ENCODE measurements at regions not wholly inside any gene's neighbourhood (a gene's known extent, or its start where the extent isn't known, plus 50 kb on each side); places are given as distances from the start of the nearest gene placed in this dataset.

- Histone ChIP-seq H3K23ac (ENCODE audit: low read depth, low read length, poor library complexity) (no peak overlapping the region), H2BK120ac (ENCODE audit: low read depth, low read length) (no peak overlapping the region), H2AFZ (ENCODE audit: low read length) (no peak overlapping the region), H2BK15ac (ENCODE audit: low read length) (no peak overlapping the region), H3K18ac (ENCODE audit: low read length) (no peak overlapping the region), H3K4me1 (ENCODE audit: control insufficient read depth in 2 of 2, insufficient read depth in 1 of 2, low read depth in 1 of 2, low read length in 2 of 2) (no peaks in the 10 kb centered on the region), H3K4me2 (ENCODE audit: insufficient read depth, low read length, poor library complexity, severe bottlenecking) (no peak overlapping the region), H3K9me3 (replicated peaks in 1 of 2; ENCODE audit: control insufficient read depth in 2 of 2, insufficient read depth in 1 of 2, low read depth in 1 of 2, low read length in 2 of 2) (no peaks in the 10 kb centered on the region), H2AK5ac (ENCODE audit: low read depth, low read length) (no peak overlapping the region), H2BK12ac (ENCODE audit: low read length) (no peak overlapping the region), H4K91ac (ENCODE audit: low read depth, low read length, poor library complexity) (no peak overlapping the region), H4K8ac (ENCODE audit: low read depth, low read length) (no peak overlapping the region), H3K14ac (ENCODE audit: low read length) (no peak overlapping the region), H2BK5ac (ENCODE audit: low read length) (no peak overlapping the region), H3K79me1 (ENCODE audit: low read depth, low read length) (no peaks in the 10 kb centered on the region), H3K27me3 (ENCODE audit: control insufficient read depth in 3 of 3, insufficient read depth in 3 of 3, low read depth in 1 of 3, low read length in 3 of 3) (no peaks in the 10 kb centered on the region), H3K9ac (ENCODE audit: low read depth, low read length, poor library complexity) (no peak overlapping the region), H3K36me3 (replicated peaks in 1 of 2; ENCODE audit: control insufficient read depth in 2 of 2, insufficient read depth in 2 of 2, low read length in 2 of 2) (no peaks in the 10 kb centered on the region), H3K4me3 (ENCODE audit: low read length in 2 of 2) (no peak overlapping the region), H3K27ac (replicated peaks; ENCODE audit: low read length) (no peak overlapping the region), H3K4ac (ENCODE audit: low read length) (no peak overlapping the region)
- DNase-seq (ENCODE audit: low spot score) = no peak
- 100% methylated on average over 1 of the region's 5 CpGs; no CpG with 5 or more reads in 1 of the 2 donors for WGBS, 2 donors (ENCODE audit: extremely low coverage in 2 of 2, insufficient read length in 2 of 2, insufficient replicate concordance in 1 of 2)
Observed at GRCh38 chr10:35722226-35722625, 80.1 kb upstream of the FZD8 start.

GRCh38 chr10:35720366-35720765 lies 78.3 kb upstream of the FZD8 start:
- Histone ChIP-seq H2BK12ac (ENCODE audit: low read length) (no peak overlapping the region), H3K23ac (ENCODE audit: low read depth, low read length, poor library complexity) (no peak overlapping the region), H3K4ac (ENCODE audit: low read length) (no peak overlapping the region), H2BK120ac (ENCODE audit: low read depth, low read length) (no peak overlapping the region), H2AK5ac (ENCODE audit: low read depth, low read length) (no peak overlapping the region), H2BK15ac (ENCODE audit: low read length) (no peak overlapping the region), H3K79me1 (ENCODE audit: low read depth, low read length) (no peaks in the 10 kb centered on the region), H3K18ac (ENCODE audit: low read length) (no peak overlapping the region), H4K91ac (ENCODE audit: low read depth, low read length, poor library complexity) (no peak overlapping the region), H3K27me3 (ENCODE audit: control insufficient read depth in 3 of 3, insufficient read depth in 3 of 3, low read depth in 1 of 3, low read length in 3 of 3) (no peaks in the 10 kb centered on the region), H3K4me1 (ENCODE audit: control insufficient read depth in 2 of 2, insufficient read depth in 1 of 2, low read depth in 1 of 2, low read length in 2 of 2) (no peaks in the 10 kb centered on the region), H4K8ac (ENCODE audit: low read depth, low read length) (no peak overlapping the region), H2AFZ (ENCODE audit: low read length) (no peak overlapping the region), H3K9ac (ENCODE audit: low read depth, low read length, poor library complexity) (no peak overlapping the region), H3K14ac (ENCODE audit: low read length) (no peak overlapping the region), H3K36me3 (replicated peaks in 1 of 2; ENCODE audit: control insufficient read depth in 2 of 2, insufficient read depth in 2 of 2, low read length in 2 of 2) (no peaks in the 10 kb centered on the region), H3K27ac (replicated peaks; ENCODE audit: low read length) (no peak overlapping the region), H3K4me2 (ENCODE audit: insufficient read depth, low read length, poor library complexity, severe bottlenecking) (no peak overlapping the region), H3K4me3 (ENCODE audit: low read length in 2 of 2) (no peak overlapping the region), H3K9me3 (replicated peaks in 1 of 2; ENCODE audit: control insufficient read depth in 2 of 2, insufficient read depth in 1 of 2, low read depth in 1 of 2, low read length in 2 of 2) (no peaks in the 10 kb centered on the region), H2BK5ac (ENCODE audit: low read length) (no peak overlapping the region)
- WGBS, 2 donors (ENCODE audit: extremely low coverage in 2 of 2, insufficient read length in 2 of 2, insufficient replicate concordance in 1 of 2) = no CpG with 5 or more reads among the region's 2 CpGs
- DNase-seq (ENCODE audit: low spot score) = no peak

GRCh38 chr10:35716776-35717175 lies 74.7 kb upstream of the FZD8 start:
- WGBS, 2 donors (ENCODE audit: extremely low coverage in 2 of 2, insufficient read length in 2 of 2, insufficient replicate concordance in 1 of 2) = no CpG with 5 or more reads among the region's 1 CpG
- Histone ChIP-seq H2BK5ac (ENCODE audit: low read length) (no peak overlapping the region), H3K4ac (ENCODE audit: low read length) (no peak overlapping the region), H3K14ac (ENCODE audit: low read length) (no peak overlapping the region), H2AFZ (ENCODE audit: low read length) (no peak overlapping the region), H3K4me1 (ENCODE audit: control insufficient read depth in 2 of 2, insufficient read depth in 1 of 2, low read depth in 1 of 2, low read length in 2 of 2) (no peaks in the 10 kb centered on the region), H3K18ac (ENCODE audit: low read length) (no peak overlapping the region), H3K36me3 (replicated peaks in 1 of 2; ENCODE audit: control insufficient read depth in 2 of 2, insufficient read depth in 2 of 2, low read length in 2 of 2) (no peaks in the 10 kb centered on the region), H3K27ac (replicated peaks; ENCODE audit: low read length) (no peak overlapping the region), H3K9me3 (replicated peaks in 1 of 2; ENCODE audit: control insufficient read depth in 2 of 2, insufficient read depth in 1 of 2, low read depth in 1 of 2, low read length in 2 of 2) (no peaks in the 10 kb centered on the region), H3K27me3 (ENCODE audit: control insufficient read depth in 3 of 3, insufficient read depth in 3 of 3, low read depth in 1 of 3, low read length in 3 of 3) (no peaks in the 10 kb centered on the region), H2AK5ac (ENCODE audit: low read depth, low read length) (no peak overlapping the region), H3K4me2 (ENCODE audit: insufficient read depth, low read length, poor library complexity, severe bottlenecking) (no peak overlapping the region), H3K23ac (ENCODE audit: low read depth, low read length, poor library complexity) (no peak overlapping the region), H4K8ac (ENCODE audit: low read depth, low read length) (no peak overlapping the region), H2BK12ac (ENCODE audit: low read length) (no peak overlapping the region), H3K4me3 (ENCODE audit: low read length in 2 of 2) (no peak overlapping the region), H3K9ac (ENCODE audit: low read depth, low read length, poor library complexity) (no peak overlapping the region), H4K91ac (ENCODE audit: low read depth, low read length, poor library complexity) (no peak overlapping the region), H2BK120ac (ENCODE audit: low read depth, low read length) (no peak overlapping the region), H3K79me1 (ENCODE audit: low read depth, low read length) (no peaks in the 10 kb centered on the region), H2BK15ac (ENCODE audit: low read length) (no peak overlapping the region)
- DNase-seq (ENCODE audit: low spot score) = no peak

- WGBS, 2 donors (ENCODE audit: extremely low coverage in 2 of 2, insufficient read length in 2 of 2, insufficient replicate concordance in 1 of 2) = no CpG with 5 or more reads among the region's 3 CpGs
- no peak overlapping the region for H2BK5ac ChIP-seq (ENCODE audit: low read length)
- H3K14ac ChIP-seq (ENCODE audit: low read length) = no peak overlapping the region
- H2BK120ac ChIP-seq (ENCODE audit: low read depth, low read length) = no peak overlapping the region
- no peak overlapping the region for H2AK5ac ChIP-seq (ENCODE audit: low read depth, low read length)
- no peak overlapping the region for H3K23ac ChIP-seq (ENCODE audit: low read depth, low read length, poor library complexity)
- no peaks in the 10 kb centered on the region for H3K9me3 ChIP-seq (replicated peaks in 1 of 2; ENCODE audit: control insufficient read depth in 2 of 2, insufficient read depth in 1 of 2, low read depth in 1 of 2, low read length in 2 of 2)
- H3K36me3 ChIP-seq (replicated peaks in 1 of 2; ENCODE audit: control insufficient read depth in 2 of 2, insufficient read depth in 2 of 2, low read length in 2 of 2) = no peaks in the 10 kb centered on the region
- H3K4me1 ChIP-seq (ENCODE audit: control insufficient read depth in 2 of 2, insufficient read depth in 1 of 2, low read depth in 1 of 2, low read length in 2 of 2) = peaks cover 0 to 2% of the 10 kb centered on the region in 2 donors
- DNase-seq (ENCODE audit: low spot score) = no peak
- H2AFZ ChIP-seq (ENCODE audit: low read length) = no peak overlapping the region
- no peak overlapping the region for H2BK12ac ChIP-seq (ENCODE audit: low read length)
- no peaks in the 10 kb centered on the region for H3K27me3 ChIP-seq (ENCODE audit: control insufficient read depth in 3 of 3, insufficient read depth in 3 of 3, low read depth in 1 of 3, low read length in 3 of 3)
- H3K18ac ChIP-seq (ENCODE audit: low read length) = no peak overlapping the region
- no peak overlapping the region for H3K4me3 ChIP-seq (ENCODE audit: low read length in 2 of 2)
- H3K9ac ChIP-seq (ENCODE audit: low read depth, low read length, poor library complexity) = no peak overlapping the region
- no peak overlapping the region for H3K4me2 ChIP-seq (ENCODE audit: insufficient read depth, low read length, poor library complexity, severe bottlenecking)
- H4K8ac ChIP-seq (ENCODE audit: low read depth, low read length) = no peak overlapping the region
- no peak overlapping the region for H4K91ac ChIP-seq (ENCODE audit: low read depth, low read length, poor library complexity)
- no peak overlapping the region for H2BK15ac ChIP-seq (ENCODE audit: low read length)
- no peaks in the 10 kb centered on the region for H3K79me1 ChIP-seq (ENCODE audit: low read depth, low read length)
- H3K27ac ChIP-seq (replicated peaks; ENCODE audit: low read length) = no peak overlapping the region
- no peak overlapping the region for H3K4ac ChIP-seq (ENCODE audit: low read length)
Observed at GRCh38 chr10:35712486-35712885, 70.4 kb upstream of the FZD8 start.

Data from neuronal stem cell (in vitro differentiated cells).